Esophagus squamous epithelium (tissue), 5 donors: ENCODE measurements at regions not wholly inside any gene's neighbourhood (a gene's known extent, or its start where the extent isn't known, plus 50 kb on each side); places are given as distances from the start of the nearest gene placed in this dataset.

Experiments
- DNase-seq: peaks from one replicate; lab custom pipeline; 2025; lab: John Stamatoyannopoulos, UW
- H3K27ac ChIP-seq, 4 donors: fragments of 200-600 bp; sonication (generic); one replicate each; pipeline ENCODE4 v1.5.1; 2016 to 2019; ENCODE audit warnings: mild to moderate bottlenecking in 1 of 4
- H3K27me3 ChIP-seq, 4 donors: fragments of 200-600 bp; sonication (generic); 1 replicate in 3 of 4; 2 replicates in 1 of 4; pipeline versions ENCODE4 v1.5.1 to v1.6.0; 2017 to 2021; ENCODE audit warnings: antibody characterized with exemption in 1 of 4
- H3K36me3 ChIP-seq, 3 donors: fragments of 200-600 bp; sonication (generic); one replicate each; pipeline ENCODE4 v1.5.1; 2016 to 2019
- H3K4me1 ChIP-seq, 3 donors: fragments of 200-600 bp; sonication (generic); one replicate each; pipeline ENCODE4 v1.5.1; 2017 to 2019
- H3K4me3 ChIP-seq, 4 donors: fragments of 200-600 bp; sonication (generic); 1 replicate in 3 of 4; 2 replicates in 1 of 4; pipeline ENCODE4 v1.5.1; 2016 to 2019; ENCODE audit warnings: mild to moderate bottlenecking in 2 of 4, moderate library complexity in 1 of 4
- H3K9me3 ChIP-seq, 3 donors: fragments of 200-600 bp; sonication (generic); one replicate each; pipeline ENCODE4 v1.5.1; 2016 to 2019
- CTCF ChIP-seq, 6 experiments: fragments of 450-650 bp in 4 of 6; fragments of 200-600 bp in 2 of 6; sonication (generic) in 2 of 6; IDR thresholded peaks; one replicate each; pipeline ENCODE4 v1.5.1; 2016 to 2019; ENCODE audit warnings: antibody characterized with exemption in 6 of 6, mild to moderate bottlenecking in 4 of 6, moderate library complexity in 4 of 6
- POLR2A ChIP-seq, 4 donors: fragments of 450-650 bp; IDR thresholded peaks; one replicate each; pipeline ENCODE4 v1.6.1; 2017; ENCODE audit warnings: antibody characterized with exemption in 4 of 4, mild to moderate bottlenecking in 4 of 4, moderate library complexity in 3 of 4
- WGBS, 2 donors: methylation state at CpG; one replicate each; pipeline ENCODE4 v1.1.5; 2018; 5-methylcytosine and 5-hydroxymethylcytosine counted together
- intact Hi-C: fragments of 100-400 bp; cut with DNase I; formaldehyde crosslinking; loops from one replicate; pipeline ENCODE4 v1.15.0; 2022
- donor health status: DM: yes; HTN: yes; CAD: no.

- intact Hi-C loops, result no loop called here
- DNase-seq, result no peak
- WGBS, 2 donors, result 49 to 54% methylated on average over 2 of the region's 2 CpGs
Measured at GRCh38 chr2:49515996-49516782, 361.9 kb upstream of the FSHR start.

GRCh38 chr2:49514201-49514600, 359.9 kb upstream of the FSHR start:
- H3K36me3 ChIP-seq, result no peaks in the 10 kb centered on the region
- H3K4me3 ChIP-seq, result no peak overlapping the region
- intact Hi-C loops, result no loop called here
- H3K27ac ChIP-seq, result no peak overlapping the region
- no peak for TF ChIP-seq POLR2A (IDR thresholded peaks at IDR 0.05)
- no peak for TF ChIP-seq CTCF (IDR thresholded peaks at IDR 0.05)
- H3K9me3 ChIP-seq, result no peaks in the 10 kb centered on the region
- no peaks in the 10 kb centered on the region for H3K4me1 ChIP-seq
- no peak for DNase-seq
- WGBS, 2 donors, result 42 to 53% methylated on average over 1 of the region's 1 CpG
- H3K27me3 ChIP-seq, result no peaks in the 10 kb centered on the region

More at GRCh38 chr2:49515996-49516782, 361.9 kb upstream of the FSHR start:
- Histone ChIP-seq H3K36me3 (no peaks in the 10 kb centered on the region), H3K4me1 (no peaks in the 10 kb centered on the region), H3K4me3 (no peak overlapping the region), H3K27ac (no peak overlapping the region), H3K27me3 (no peaks in the 10 kb centered on the region), H3K9me3 (no peaks in the 10 kb centered on the region)
- TF ChIP-seq POLR2A (IDR thresholded peaks at IDR 0.05) (no peak), CTCF (IDR thresholded peaks at IDR 0.05) (no peak)

GRCh38 chr2:49490710-49491109, 336.4 kb upstream of the FSHR start:
- WGBS, 2 donors, result 56 to 71% methylated on average over 5 of the region's 5 CpGs
- H3K4me1 ChIP-seq, result no peaks in the 10 kb centered on the region
- no peak for DNase-seq
- no peaks in the 10 kb centered on the region for H3K36me3 ChIP-seq
- intact Hi-C loops, result no loop called here
- H3K27ac ChIP-seq, result no peak overlapping the region
- no peaks in the 10 kb centered on the region for H3K9me3 ChIP-seq
- no peaks in the 10 kb centered on the region for H3K27me3 ChIP-seq
- TF ChIP-seq POLR2A (IDR thresholded peaks at IDR 0.05) (no peak), CTCF (IDR thresholded peaks at IDR 0.05) (peak in 3 of 6 experiments; percentile 30 to 54 (median 33))
- no peak overlapping the region for H3K4me3 ChIP-seq

GRCh38 chr2:49487139-49487538, 332.8 kb upstream of the FSHR start:
- no peaks in the 10 kb centered on the region for H3K36me3 ChIP-seq
- H3K27me3 ChIP-seq, result no peaks in the 10 kb centered on the region
- no peak for DNase-seq
- intact Hi-C loops, result no loop called here
- H3K4me3 ChIP-seq, result no peak overlapping the region
- H3K9me3 ChIP-seq, result no peaks in the 10 kb centered on the region
- no peak for TF ChIP-seq POLR2A (IDR thresholded peaks at IDR 0.05)
- H3K4me1 ChIP-seq, result no peaks in the 10 kb centered on the region
- 76 to 85% methylated on average over 1 of the region's 1 CpG for WGBS, 2 donors
- H3K27ac ChIP-seq, result no peak overlapping the region

- Histone ChIP-seq H3K4me1 (no peaks in the 10 kb centered on the region), H3K9me3 (no peaks in the 10 kb centered on the region), H3K27ac (no peak overlapping the region), H3K36me3 (no peaks in the 10 kb centered on the region), H3K4me3 (no peak overlapping the region), H3K27me3 (no peaks in the 10 kb centered on the region)
- TF ChIP-seq POLR2A (IDR thresholded peaks at IDR 0.05), result no peak
- no peak for TF ChIP-seq CTCF (IDR thresholded peaks at IDR 0.05)
- WGBS, 2 donors, result 43 to 56% methylated on average over 1 of the region's 1 CpG
- intact Hi-C loops, result no loop called here
- DNase-seq, result no peak
Measured at GRCh38 chr2:49480520-49480919, 326.2 kb upstream of the FSHR start.
